Mesenchymal stem cell (in vitro differentiated cells and primary cell): ENCODE measurements at regions not wholly inside any gene's neighbourhood (a gene's known extent, or its start where the extent isn't known, plus 50 kb on each side); places are given as distances from the start of the nearest gene placed in this dataset.
A peak's percentile ranks its signal among the peaks of the same experiment; 100 is the strongest.

Source experiments
- DNase-seq: peaks from one replicate; pipeline ENCODE4 v3.0.0-alpha.2; 2013
- H2AFZ ChIP-seq: one replicate; pipeline ENCODE4 v1.6.1; 2013; ENCODE audit warnings: low read depth, mild to moderate bottlenecking, control low read depth, inconsistent platforms, low read length, moderate library complexity
- H2AK5ac ChIP-seq: 2 replicates; pipeline ENCODE4 v1.6.1; 2013; ENCODE audit warnings: low read length, moderate library complexity, mild to moderate bottlenecking, inconsistent platforms; ENCODE audit not compliant: severe bottlenecking
- H2BK120ac ChIP-seq: one replicate; pipeline ENCODE4 v1.6.1; 2013; ENCODE audit warnings: low read depth, mild to moderate bottlenecking, inconsistent platforms, low read length, moderate library complexity
- H2BK12ac ChIP-seq, 2 experiments: one replicate each; pipeline ENCODE4 v1.6.1; 2013; ENCODE audit warnings: inconsistent platforms in 2 of 2, low read length in 2 of 2, mild to moderate bottlenecking in 2 of 2, moderate library complexity in 2 of 2, control low read depth in 1 of 2
- H2BK15ac ChIP-seq: one replicate; pipeline ENCODE4 v1.6.1; 2013; ENCODE audit warnings: mild to moderate bottlenecking, low read depth, inconsistent platforms; ENCODE audit not compliant: poor library complexity, severe bottlenecking
- H2BK5ac ChIP-seq: 2 replicates; pipeline ENCODE4 v1.6.1; 2013; ENCODE audit warnings: low read depth, mild to moderate bottlenecking, low read length, control low read depth, inconsistent platforms; ENCODE audit not compliant: poor library complexity, severe bottlenecking
- H3K14ac ChIP-seq, 2 experiments: one replicate each; pipeline ENCODE4 v1.6.1; 2013; ENCODE audit warnings: inconsistent platforms in 2 of 2, low read length in 2 of 2, control low read depth in 1 of 2, mild to moderate bottlenecking in 1 of 2, moderate library complexity in 1 of 2
- H3K18ac ChIP-seq, 2 experiments: one replicate each; pipeline ENCODE4 v1.6.1; 2013; ENCODE audit warnings: inconsistent platforms in 2 of 2, low read length in 2 of 2, control low read depth in 1 of 2, low read depth in 1 of 2, mild to moderate bottlenecking in 1 of 2
- H3K23ac ChIP-seq, 2 experiments: one replicate each; pipeline ENCODE4 v1.6.1; 2013; ENCODE audit warnings: inconsistent platforms in 2 of 2, low read length in 2 of 2, mild to moderate bottlenecking in 2 of 2, moderate library complexity in 2 of 2, control low read depth in 1 of 2
- H3K27ac ChIP-seq: 2 replicates; pipeline ENCODE4 v1.5.1; 2013; ENCODE audit warnings: mild to moderate bottlenecking, moderate library complexity, low read length, control low read depth, inconsistent platforms; ENCODE audit not compliant: poor library complexity, severe bottlenecking
- H3K27me3 ChIP-seq, 2 experiments: 2 replicates each; pipeline versions ENCODE4 v1.6.1 to v1.7.0; 2013; ENCODE audit warnings: low read length in 2 of 2, mild to moderate bottlenecking in 2 of 2, moderate library complexity in 2 of 2, control low read depth in 1 of 2, inconsistent platforms in 1 of 2; ENCODE audit not compliant: control insufficient read depth in 1 of 2, insufficient read depth in 1 of 2
- H3K36me3 ChIP-seq, 2 experiments: 2 replicates each; pipeline versions ENCODE4 v1.6.1 to v1.7.0; 2013; ENCODE audit warnings: low read length in 2 of 2, control low read depth in 1 of 2, inconsistent platforms in 1 of 2, low read depth in 1 of 2, mild to moderate bottlenecking in 1 of 2; ENCODE audit not compliant: insufficient read depth in 2 of 2, control insufficient read depth in 1 of 2
- H3K4ac ChIP-seq, 2 experiments: one replicate each; pipeline ENCODE4 v1.6.1; 2013; ENCODE audit warnings: inconsistent platforms in 2 of 2, low read length in 2 of 2, mild to moderate bottlenecking in 2 of 2, moderate library complexity in 2 of 2, control low read depth in 1 of 2, low read depth in 1 of 2
- H3K4me1 ChIP-seq: 2 replicates; pipeline ENCODE4 v1.6.1; 2013; ENCODE audit warnings: low read depth, low read length, control low read depth; ENCODE audit not compliant: control insufficient read depth, insufficient read depth
- H3K4me2 ChIP-seq: 2 replicates; pipeline ENCODE4 v1.6.1; 2013; ENCODE audit warnings: low read length, mild to moderate bottlenecking, inconsistent platforms; ENCODE audit not compliant: poor library complexity, severe bottlenecking
- H3K4me3 ChIP-seq, 2 experiments: 2 replicates each; pipeline versions ENCODE4 v1.5.1 to v1.7.0; 2013; ENCODE audit warnings: low read length in 2 of 2, mild to moderate bottlenecking in 2 of 2, control low read depth in 1 of 2, low read depth in 1 of 2; ENCODE audit not compliant: insufficient read depth in 1 of 2
- H3K79me1 ChIP-seq: replicated peaks from 2 replicates; pipeline ENCODE4 v1.6.1; 2013; ENCODE audit warnings: mild to moderate bottlenecking, control low read depth, low read length, inconsistent platforms; ENCODE audit not compliant: poor library complexity, severe bottlenecking
- H3K9ac ChIP-seq: 2 replicates; pipeline ENCODE4 v1.7.0; 2013; ENCODE audit warnings: mild to moderate bottlenecking, low read length, moderate library complexity
- H3K9me3 ChIP-seq: 2 replicates; pipeline ENCODE4 v1.7.0; 2013; ENCODE audit warnings: mild to moderate bottlenecking, low read length; ENCODE audit not compliant: control insufficient read depth
- H4K8ac ChIP-seq: one replicate; pipeline ENCODE4 v1.6.1; 2013; ENCODE audit warnings: inconsistent platforms, mild to moderate bottlenecking, low read length, moderate library complexity
- H4K91ac ChIP-seq: one replicate; pipeline ENCODE4 v1.6.1; 2013; ENCODE audit warnings: mild to moderate bottlenecking, low read length, inconsistent platforms
- WGBS: methylation state at CpG from one replicate; pipeline ENCODE4 v1.1.7; 2013; ENCODE audit warnings: mixed read lengths; 5-methylcytosine and 5-hydroxymethylcytosine counted together

DNA sequence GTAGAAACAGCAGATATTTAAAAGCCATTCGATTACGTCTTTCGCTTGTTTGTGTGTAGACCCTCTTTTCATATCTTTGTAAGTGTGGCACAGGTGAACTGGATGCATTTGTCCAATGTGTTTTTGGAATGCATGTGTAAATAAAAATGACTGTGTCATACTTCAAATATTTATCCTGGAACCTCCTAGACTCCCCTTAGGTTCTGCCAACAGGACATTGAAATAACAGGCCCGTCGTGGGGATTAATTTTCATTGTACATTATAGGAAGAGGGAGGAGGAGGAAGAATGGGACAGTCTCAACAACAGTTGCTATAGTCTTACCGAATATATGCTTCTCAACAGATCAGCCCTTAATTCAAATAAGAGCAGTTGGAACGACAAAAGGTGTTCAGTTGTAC, 95.8 kb downstream of the PRKAB2 start:
- Histone ChIP-seq H2BK5ac (no peak overlapping the region), H3K9ac (no peak overlapping the region), H3K14ac (no peak overlapping the region), H2BK12ac (no peak overlapping the region), H3K4me1 (peaks cover 9% of the 10 kb centered on the region), H3K79me1 (no peaks in the 10 kb centered on the region), H3K36me3 (no peaks in the 10 kb centered on the region), H2BK15ac (no peak overlapping the region), H3K23ac (no peak overlapping the region), H2AFZ (no peak overlapping the region), H4K8ac (no peak overlapping the region), H4K91ac (no peak overlapping the region), H2AK5ac (no peak overlapping the region), H3K27me3 (peaks cover 90 to 93% of the 10 kb centered on the region in 2 experiments), H2BK120ac (no peak overlapping the region), H3K18ac (no peak overlapping the region), H3K4me2 (no peak overlapping the region), H3K4ac (no peak overlapping the region), H3K27ac (no peak overlapping the region), H3K9me3 (no peaks in the 10 kb centered on the region), H3K4me3 (no peak overlapping the region)
- WGBS, result 76% methylated on average over 4 of the region's 7 CpGs
- no peak for DNase-seq

DNA sequence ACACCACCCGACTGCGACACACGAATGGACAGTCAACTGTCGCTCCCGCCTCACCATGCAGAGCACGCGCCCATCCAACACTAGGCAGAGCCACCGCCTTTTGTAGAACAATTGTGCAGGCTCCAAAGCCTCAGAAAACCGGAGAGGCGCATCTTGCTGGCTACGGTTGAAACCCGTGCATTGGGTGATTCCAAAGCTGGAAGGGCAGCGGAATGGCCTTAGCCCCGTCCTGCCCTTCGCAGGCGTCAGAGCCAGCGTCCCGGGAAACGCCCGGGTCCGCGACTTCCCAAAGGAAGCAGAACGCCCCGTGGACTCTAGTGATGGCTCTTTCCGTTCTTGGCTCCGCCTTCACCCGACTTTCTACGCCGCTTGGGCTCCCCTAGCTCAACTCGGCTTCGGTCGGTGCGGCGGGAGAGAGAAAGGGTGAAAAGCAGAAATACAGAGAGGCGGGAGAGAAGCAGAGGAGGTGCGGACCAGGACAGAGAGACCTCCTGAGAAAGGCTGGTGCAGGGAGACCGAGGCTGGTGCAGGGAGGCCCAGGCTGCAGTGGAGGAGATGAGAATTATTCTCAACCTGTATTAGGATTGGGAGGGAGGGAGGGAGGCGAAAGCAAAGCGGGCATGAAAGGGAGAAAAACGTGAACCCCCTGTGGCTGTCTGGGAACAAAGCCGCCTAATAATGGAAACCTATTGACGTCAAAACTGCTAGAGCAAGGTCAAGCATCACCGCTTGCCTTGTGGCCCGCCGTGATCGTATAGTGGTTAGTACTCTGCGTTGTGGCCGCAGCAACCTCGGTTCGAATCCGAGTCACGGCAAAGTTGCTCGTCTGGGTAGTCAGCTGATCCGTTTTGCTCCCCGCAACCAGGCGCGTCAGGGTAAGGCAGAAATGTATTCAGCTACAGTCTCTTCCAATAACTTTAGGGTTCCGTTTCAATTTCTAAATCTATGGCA, 99.5 kb downstream of the PRKAB2 start:
- DNase-seq, result no peak
- H3K4ac ChIP-seq, result no peak overlapping the region
- H3K18ac ChIP-seq, result no peak overlapping the region
- H2BK12ac ChIP-seq, result no peak overlapping the region
- peak overlapping the region; percentile 7 for H4K8ac ChIP-seq
- peak overlapping the region; percentile 63 for H3K9ac ChIP-seq
- H2AK5ac ChIP-seq, result no peak overlapping the region
- H2BK120ac ChIP-seq, result no peak overlapping the region
- H3K9me3 ChIP-seq, result no peaks in the 10 kb centered on the region
- peaks cover 6% of the 10 kb centered on the region for H3K4me1 ChIP-seq
- peak overlapping the region; percentile 39 for H3K4me2 ChIP-seq
- no peak overlapping the region for H2BK15ac ChIP-seq
- H3K14ac ChIP-seq, result no peak overlapping the region
- no peak overlapping the region for H3K27ac ChIP-seq
- no peak overlapping the region for H2BK5ac ChIP-seq
- 10% methylated on average over 57 of the region's 58 CpGs for WGBS
- peaks cover 55 to 67% of the 10 kb centered on the region in 2 experiments for H3K27me3 ChIP-seq
- H3K23ac ChIP-seq, result no peak overlapping the region
- no peak overlapping the region for H4K91ac ChIP-seq
- no peaks in the 10 kb centered on the region for H3K36me3 ChIP-seq
- H3K4me3 ChIP-seq, result peak overlapping the region in 1 of 2 experiments; percentile 80
- no peak overlapping the region for H2AFZ ChIP-seq
- no peaks in the 10 kb centered on the region for H3K79me1 ChIP-seq

- Histone ChIP-seq H4K8ac (no peak overlapping the region), H3K36me3 (no peaks in the 10 kb centered on the region), H2BK5ac (no peak overlapping the region), H3K4me3 (no peak overlapping the region), H2AK5ac (no peak overlapping the region), H3K9ac (no peak overlapping the region), H3K14ac (no peak overlapping the region), H4K91ac (no peak overlapping the region), H3K4me1 (peaks cover 6% of the 10 kb centered on the region), H3K27ac (no peak overlapping the region), H3K79me1 (no peaks in the 10 kb centered on the region), H3K9me3 (no peaks in the 10 kb centered on the region), H2BK120ac (no peak overlapping the region), H2AFZ (no peak overlapping the region), H3K4me2 (no peak overlapping the region), H2BK12ac (no peak overlapping the region), H3K27me3 (peaks cover 40 to 51% of the 10 kb centered on the region in 2 experiments), H3K23ac (no peak overlapping the region), H3K18ac (no peak overlapping the region), H2BK15ac (no peak overlapping the region), H3K4ac (no peak overlapping the region)
- DNase-seq, result no peak
- 77% methylated on average over 1 of the region's 1 CpG for WGBS
Measured at GRCh38 chr1:147071142-147071541, 101.1 kb downstream of the PRKAB2 start.

DNA sequence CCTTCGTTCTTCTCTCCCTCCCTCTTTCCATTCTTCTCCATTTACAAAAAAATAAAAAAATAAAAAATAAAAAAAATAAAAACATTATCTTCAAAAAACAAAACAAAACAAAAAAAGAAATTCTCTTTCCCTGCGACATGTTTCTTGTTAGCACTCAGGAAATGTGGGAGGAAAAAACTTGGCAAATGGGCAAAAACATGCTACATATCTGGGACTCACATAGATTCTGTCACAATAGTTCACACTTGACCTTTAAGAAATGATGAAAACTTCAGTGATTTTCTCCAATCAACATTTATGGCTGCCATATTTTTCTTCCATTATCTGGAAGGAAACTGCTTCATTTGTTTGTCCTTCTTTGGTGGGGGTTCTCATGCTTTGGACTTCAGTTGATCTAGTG, 109.3 kb downstream of the PRKAB2 start:
- H3K27ac ChIP-seq, result no peak overlapping the region
- no peak overlapping the region for H3K18ac ChIP-seq

More for the DNA sequence above, 109.3 kb downstream of the PRKAB2 start:
- no peak overlapping the region for H4K8ac ChIP-seq
- H3K79me1 ChIP-seq, result no peaks in the 10 kb centered on the region
- H3K27me3 ChIP-seq, result no peaks in the 10 kb centered on the region
- no peak overlapping the region for H3K14ac ChIP-seq
- no peak overlapping the region for H3K9ac ChIP-seq
- no peak overlapping the region for H4K91ac ChIP-seq
- no peak overlapping the region for H2BK15ac ChIP-seq
- no peak overlapping the region for H3K4me2 ChIP-seq
- no peak overlapping the region for H3K23ac ChIP-seq
- no peak overlapping the region for H3K4me3 ChIP-seq
- no peaks in the 10 kb centered on the region for H3K4me1 ChIP-seq
- H3K4ac ChIP-seq, result no peak overlapping the region
- no peak for DNase-seq
- no peaks in the 10 kb centered on the region for H3K9me3 ChIP-seq
- H2BK5ac ChIP-seq, result no peak overlapping the region
- H2AK5ac ChIP-seq, result no peak overlapping the region
- no peak overlapping the region for H2BK120ac ChIP-seq
- no peak overlapping the region for H2AFZ ChIP-seq
- WGBS, result 80% methylated on average over 1 of the region's 2 CpGs
- no peak overlapping the region for H2BK12ac ChIP-seq
- no peaks in the 10 kb centered on the region for H3K36me3 ChIP-seq
